ENCODE measurements at regions not wholly inside any gene's neighbourhood (a gene's known extent, or its start where the extent isn't known, plus 50 kb on each side); places are given as distances from the start of the nearest gene placed in this dataset.

- no peak for TF ChIP-seq POLR2A (IDR thresholded peaks at IDR 0.05; ENCODE audit: extremely low read depth, insufficient read length)
- no peak for TF ChIP-seq CTCF (IDR thresholded peaks at IDR 0.05; ENCODE audit: low read depth, low read length)
- no peak for TF ChIP-seq MAX (IDR thresholded peaks at IDR 0.05; ENCODE audit: low read depth, low read length)
- TF ChIP-seq MYC (IDR thresholded peaks at IDR 0.05; ENCODE audit: low read depth, low read length) = no peak
- no peak overlapping the region for H3K4me3 ChIP-seq (ENCODE audit: low read depth, low read length)
- DNase-seq (ENCODE audit: low read depth) = no peak
These were observed 315.3 kb downstream of the FGFR2 start for GRCh38 chr10:121282797-121283515.

- no peak for DNase-seq (ENCODE audit: low read depth)
- no peak for TF ChIP-seq CTCF (IDR thresholded peaks at IDR 0.05; ENCODE audit: low read depth, low read length)
- TF ChIP-seq MYC (IDR thresholded peaks at IDR 0.05; ENCODE audit: low read depth, low read length) = no peak
- no peak for TF ChIP-seq POLR2A (IDR thresholded peaks at IDR 0.05; ENCODE audit: extremely low read depth, insufficient read length)
- TF ChIP-seq MAX (IDR thresholded peaks at IDR 0.05; ENCODE audit: low read depth, low read length) = no peak
- no peak overlapping the region for H3K4me3 ChIP-seq (ENCODE audit: low read depth, low read length)
These were observed 313.3 kb downstream of the FGFR2 start for GRCh38 chr10:121284936-121285335.

- DNase-seq (ENCODE audit: low read depth) = no peak
- no peak overlapping the region for H3K4me3 ChIP-seq (ENCODE audit: low read depth, low read length)
- no peak for TF ChIP-seq MAX (IDR thresholded peaks at IDR 0.05; ENCODE audit: low read depth, low read length)
- no peak for TF ChIP-seq MYC (IDR thresholded peaks at IDR 0.05; ENCODE audit: low read depth, low read length)
- no peak for TF ChIP-seq CTCF (IDR thresholded peaks at IDR 0.05; ENCODE audit: low read depth, low read length)
- TF ChIP-seq POLR2A (IDR thresholded peaks at IDR 0.05; ENCODE audit: extremely low read depth, insufficient read length) = no peak
These were observed 312.6 kb downstream of the FGFR2 start for GRCh38 chr10:121285406-121286196.

GRCh38 chr10:121288011-121288410 is 310.2 kb downstream of the FGFR2 start:
- DNase-seq (ENCODE audit: low read depth) = no peak

More at GRCh38 chr10:121288011-121288410, 310.2 kb downstream of the FGFR2 start:
- TF ChIP-seq POLR2A (IDR thresholded peaks at IDR 0.05; ENCODE audit: extremely low read depth, insufficient read length) = no peak
- no peak for TF ChIP-seq MAX (IDR thresholded peaks at IDR 0.05; ENCODE audit: low read depth, low read length)
- TF ChIP-seq CTCF (IDR thresholded peaks at IDR 0.05; ENCODE audit: low read depth, low read length) = no peak
- no peak for TF ChIP-seq MYC (IDR thresholded peaks at IDR 0.05; ENCODE audit: low read depth, low read length)
- no peak overlapping the region for H3K4me3 ChIP-seq (ENCODE audit: low read depth, low read length)
